Transverse colon (tissue), 4 donors: ENCODE measurements at regions not wholly inside any gene's neighbourhood (a gene's known extent, or its start where the extent isn't known, plus 50 kb on each side); places are given as distances from the start of the nearest gene placed in this dataset.

Experiments used
- DNase-seq: peaks from one replicate; pipeline ENCODE4 v3.0.0-alpha.2; 2019
- H3K27ac ChIP-seq, 4 donors: fragments of 200-600 bp; sonication (generic); 2 replicates each; pipeline ENCODE4 v1.5.1; 2016 to 2018; ENCODE audit warnings: inconsistent platforms in 4 of 4
- H3K27me3 ChIP-seq: fragments of 200-600 bp; sonication (generic); 2 replicates; pipeline ENCODE4 v1.5.1; 2017; ENCODE audit warnings: inconsistent platforms
- H3K36me3 ChIP-seq, 4 donors: fragments of 200-600 bp; sonication (generic); 2 replicates each; pipeline ENCODE4 v1.5.1; 2017 to 2019; ENCODE audit warnings: inconsistent platforms in 4 of 4
- H3K4me1 ChIP-seq, 4 donors: fragments of 200-600 bp; sonication (generic); 2 replicates each; pipeline ENCODE4 v1.5.1; 2017 to 2020; ENCODE audit warnings: inconsistent platforms in 4 of 4
- H3K4me3 ChIP-seq, 4 donors: fragments of 200-600 bp; sonication (generic); 1 replicate in 1 of 4; 2 replicates in 3 of 4; pipeline versions ENCODE4 v1.5.1 to v1.6.1; 2017 to 2019; ENCODE audit warnings: inconsistent platforms in 4 of 4
- H3K9me3 ChIP-seq, 2 donors: fragments of 200-600 bp; sonication (generic); 2 replicates each; pipeline ENCODE4 v1.5.1; 2017 to 2019; ENCODE audit warnings: inconsistent platforms in 2 of 2
- EP300 ChIP-seq: sonication (generic); formaldehyde crosslinking; IDR thresholded peaks from one replicate; pipeline ENCODE4 v1.6.1; 2017; ENCODE audit warnings: antibody characterized with exemption, low read depth
- POLR2A ChIP-seq: fragments of 450-650 bp; IDR thresholded peaks from one replicate; pipeline ENCODE4 v1.6.1; 2016; ENCODE audit warnings: antibody characterized with exemption, mild to moderate bottlenecking, moderate library complexity
- POLR2AphosphoS5 ChIP-seq, 3 donors: sonication (generic); formaldehyde crosslinking; IDR thresholded peaks; one replicate each; pipeline ENCODE4 v1.6.1; 2016; ENCODE audit warnings: antibody characterized with exemption in 3 of 3
- WGBS, 2 donors: methylation state at CpG; one replicate each; pipeline ENCODE4 v1.1.5; 2018; ENCODE audit warnings: low coverage in 1 of 2; 5-methylcytosine and 5-hydroxymethylcytosine counted together
- in situ Hi-C, 4 donors: fragments of 200-750 bp; cut with MboI; loops; one replicate each; pipeline versions ENCODE4 v1.15.0 to v1.15.1; 2017; ENCODE audit warnings: low sequenced_read_pairs in 3 of 4, low pct_ligation_motif_present in 1 of 4, low pct_unique_long_range_greater_than_20kb in 1 of 4
- intact Hi-C: fragments of 100-400 bp; cut with DNase I; formaldehyde crosslinking; loops from one replicate; pipeline ENCODE4 v1.15.1; 2023; ENCODE audit warnings: low total_unique reads
- TF ChIP-seq, protein P1 (sequence below), 5 experiments: fragments of 200-600 bp in 3 of 5; fragments of 450-650 bp in 2 of 5; sonication (generic) in 3 of 5; IDR thresholded peaks; 1 replicate in 2 of 5; 2 replicates in 3 of 5; pipeline ENCODE4 v1.5.1; 2016 to 2017; ENCODE audit warnings: antibody characterized with exemption in 5 of 5, inconsistent platforms in 3 of 5, mild to moderate bottlenecking in 2 of 5, moderate library complexity in 1 of 5

DNA sequence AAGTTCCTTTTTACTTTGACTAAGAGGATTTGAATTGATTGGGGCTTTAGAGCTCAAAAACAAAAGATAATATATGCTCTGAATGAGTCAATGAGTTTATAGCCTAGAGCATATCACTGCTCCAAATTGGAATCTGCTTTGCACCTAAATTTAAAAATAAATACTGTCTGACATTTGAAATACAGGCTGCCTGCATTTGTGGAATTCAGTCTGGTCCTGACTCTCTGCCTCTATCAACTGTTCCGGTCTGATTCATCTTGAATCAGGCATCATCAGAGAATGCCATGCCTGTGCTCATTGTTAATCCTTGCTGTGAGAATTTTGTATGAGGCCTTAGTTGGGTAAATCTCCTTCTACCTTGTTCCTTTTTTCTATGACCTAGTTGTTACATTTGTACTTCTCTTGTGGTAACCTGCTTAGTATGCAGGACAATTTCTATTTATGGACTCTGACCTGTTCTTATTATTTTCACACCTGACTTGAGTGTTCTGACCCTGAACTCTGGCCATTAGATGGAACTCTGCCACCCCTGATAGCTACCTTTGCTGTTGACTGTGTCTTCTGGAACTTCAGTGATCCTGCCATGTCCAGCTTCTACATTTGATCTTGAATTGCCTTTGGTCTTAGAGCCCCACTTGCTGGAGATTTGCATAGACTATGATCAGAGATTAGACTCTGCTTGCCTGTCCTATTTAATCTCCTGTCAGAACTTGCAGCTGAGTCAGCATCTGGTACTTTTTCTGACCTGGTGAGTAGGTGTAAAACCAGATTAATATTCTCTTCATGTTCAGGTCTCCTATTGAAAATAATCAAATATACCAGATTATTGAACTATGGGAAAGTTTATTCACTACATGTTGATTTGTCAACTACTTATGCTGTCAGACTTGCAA lies 442.7 kb upstream of the HS3ST5 start:
- Histone ChIP-seq H3K4me1 (no peaks in the 10 kb centered on the region), H3K4me3 (no peak overlapping the region), H3K27ac (no peak overlapping the region), H3K9me3 (peaks cover 0 to 3% of the 10 kb centered on the region in 2 donors), H3K27me3 (no peaks in the 10 kb centered on the region), H3K36me3 (no peaks in the 10 kb centered on the region)
- in situ Hi-C loops = no loop called here
- DNase-seq = no peak
- TF ChIP-seq EP300 = no peak
- no peak for TF ChIP-seq POLR2A
- no peak for TF ChIP-seq POLR2AphosphoS5 (IDR thresholded peaks at IDR 0.05)
- TF ChIP-seq, protein P1, sequence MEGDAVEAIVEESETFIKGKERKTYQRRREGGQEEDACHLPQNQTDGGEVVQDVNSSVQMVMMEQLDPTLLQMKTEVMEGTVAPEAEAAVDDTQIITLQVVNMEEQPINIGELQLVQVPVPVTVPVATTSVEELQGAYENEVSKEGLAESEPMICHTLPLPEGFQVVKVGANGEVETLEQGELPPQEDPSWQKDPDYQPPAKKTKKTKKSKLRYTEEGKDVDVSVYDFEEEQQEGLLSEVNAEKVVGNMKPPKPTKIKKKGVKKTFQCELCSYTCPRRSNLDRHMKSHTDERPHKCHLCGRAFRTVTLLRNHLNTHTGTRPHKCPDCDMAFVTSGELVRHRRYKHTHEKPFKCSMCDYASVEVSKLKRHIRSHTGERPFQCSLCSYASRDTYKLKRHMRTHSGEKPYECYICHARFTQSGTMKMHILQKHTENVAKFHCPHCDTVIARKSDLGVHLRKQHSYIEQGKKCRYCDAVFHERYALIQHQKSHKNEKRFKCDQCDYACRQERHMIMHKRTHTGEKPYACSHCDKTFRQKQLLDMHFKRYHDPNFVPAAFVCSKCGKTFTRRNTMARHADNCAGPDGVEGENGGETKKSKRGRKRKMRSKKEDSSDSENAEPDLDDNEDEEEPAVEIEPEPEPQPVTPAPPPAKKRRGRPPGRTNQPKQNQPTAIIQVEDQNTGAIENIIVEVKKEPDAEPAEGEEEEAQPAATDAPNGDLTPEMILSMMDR (IDR thresholded peaks at IDR 0.05) = no peak
- 87% methylated on average over 1 of the region's 1 CpG; no CpG with 5 or more reads in 1 of the 2 donors for WGBS, 2 donors
- intact Hi-C loops = no loop called here

DNA sequence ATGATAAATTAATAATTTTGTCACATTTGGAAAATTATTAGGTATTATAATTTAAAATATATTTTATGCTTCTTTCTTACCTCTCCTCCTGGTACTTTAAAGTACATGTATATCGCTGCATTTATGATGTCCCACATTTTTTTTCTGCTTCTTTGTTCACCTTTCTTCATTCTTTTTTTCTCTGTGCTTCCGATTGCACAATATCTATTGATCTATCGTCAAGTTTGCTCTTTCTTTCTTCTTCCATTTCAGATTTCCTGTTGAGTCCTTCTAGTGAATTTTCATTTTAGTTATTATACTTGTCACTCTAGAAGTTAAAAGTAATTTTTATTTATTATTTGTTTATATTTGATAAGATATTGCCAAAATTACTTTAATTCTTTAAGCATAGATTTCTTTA lies 441.0 kb upstream of the HS3ST5 start:
- in situ Hi-C loops (no loop called here), intact Hi-C loops (no loop called here)
- Histone ChIP-seq H3K27ac (no peak overlapping the region), H3K9me3 (peaks cover 0 to 3% of the 10 kb centered on the region in 2 donors), H3K36me3 (no peaks in the 10 kb centered on the region), H3K27me3 (no peaks in the 10 kb centered on the region), H3K4me1 (no peaks in the 10 kb centered on the region), H3K4me3 (no peak overlapping the region)
- TF ChIP-seq EP300 (no peak), POLR2AphosphoS5 (IDR thresholded peaks at IDR 0.05) (no peak), POLR2A (no peak)
- TF ChIP-seq, protein P1 (IDR thresholded peaks at IDR 0.05) = no peak
- DNase-seq = no peak
- 52 to 68% methylated on average over 3 of the region's 3 CpGs for WGBS, 2 donors

- intact Hi-C loops = no loop called here
- DNase-seq = no peak
- H3K4me1 ChIP-seq = no peaks in the 10 kb centered on the region
Observed at GRCh38 chr6:114783083-114783482, 440.3 kb upstream of the HS3ST5 start.

DNA sequence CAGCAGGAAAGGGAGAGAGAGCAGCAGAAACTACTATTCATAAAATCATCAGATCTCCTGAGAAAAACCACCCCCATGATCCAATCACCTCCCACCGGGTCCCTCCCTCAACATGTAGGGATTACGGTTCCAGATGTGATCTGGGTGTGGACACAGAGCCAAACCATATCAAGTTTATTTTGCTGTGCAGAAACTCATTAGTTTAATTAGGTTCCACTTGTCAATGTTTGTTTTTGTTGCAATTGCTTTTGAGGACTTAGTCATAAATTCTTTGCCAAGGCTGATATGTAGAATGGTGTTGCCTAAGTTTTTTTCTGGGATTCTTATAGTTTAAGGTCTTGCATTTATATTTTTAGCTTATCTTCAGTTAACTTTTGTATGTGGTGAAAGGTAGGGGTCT lies 422.0 kb upstream of the HS3ST5 start:
- no peaks in the 10 kb centered on the region for H3K9me3 ChIP-seq
- DNase-seq = no peak
- intact Hi-C loops (no loop called here), in situ Hi-C loops (no loop called here)
- no peaks in the 10 kb centered on the region for H3K36me3 ChIP-seq
- 74 to 81% methylated on average over 2 of the region's 2 CpGs for WGBS, 2 donors
- H3K4me1 ChIP-seq = no peaks in the 10 kb centered on the region
- H3K4me3 ChIP-seq = no peak overlapping the region
- TF ChIP-seq EP300 (no peak), POLR2A (no peak), POLR2AphosphoS5 (IDR thresholded peaks at IDR 0.05) (no peak)
- TF ChIP-seq, protein P1 (IDR thresholded peaks at IDR 0.05) = no peak
- H3K27ac ChIP-seq = no peak overlapping the region
- H3K27me3 ChIP-seq = no peaks in the 10 kb centered on the region

More at GRCh38 chr6:114783083-114783482, 440.3 kb upstream of the HS3ST5 start:
- Histone ChIP-seq H3K9me3 (peaks cover 0 to 3% of the 10 kb centered on the region in 2 donors), H3K4me3 (no peak overlapping the region), H3K27ac (no peak overlapping the region), H3K27me3 (no peaks in the 10 kb centered on the region), H3K36me3 (no peaks in the 10 kb centered on the region)
- in situ Hi-C loops = no loop called here
- TF ChIP-seq POLR2A (no peak), EP300 (no peak), POLR2AphosphoS5 (IDR thresholded peaks at IDR 0.05) (no peak)
- TF ChIP-seq, protein P1 (IDR thresholded peaks at IDR 0.05) = no peak
